NCI-H774 (cell line): ENCODE measurements at regions not wholly inside any gene's neighbourhood (a gene's known extent, or its start where the extent isn't known, plus 50 kb on each side); places are given as distances from the start of the nearest gene placed in this dataset.

Experiments used
- DNase-seq: peaks from one replicate; lab custom pipeline; 2025; lab: John Stamatoyannopoulos, UW

GRCh38 chr16:73569266-73569980 is 521.5 kb upstream of the ZFHX3 start:
- no peak for DNase-seq

- no peak for DNase-seq
Observed at GRCh38 chr16:73568769-73569168, 520.8 kb upstream of the ZFHX3 start.

- no peak for DNase-seq
Observed at GRCh38 chr16:73565925-73566324, 518.0 kb upstream of the ZFHX3 start.

GRCh38 chr16:73565263-73565662 is 517.3 kb upstream of the ZFHX3 start:
- no peak for DNase-seq

- no peak for DNase-seq
Observed at GRCh38 chr16:73563709-73564108, 515.8 kb upstream of the ZFHX3 start.

GRCh38 chr16:73560497-73560896 is 512.6 kb upstream of the ZFHX3 start:
- no peak for DNase-seq

- no peak for DNase-seq
Observed at GRCh38 chr16:73558219-73558618, 510.3 kb upstream of the ZFHX3 start.

- DNase-seq, result no peak
Observed at GRCh38 chr16:73553941-73554660, 506.2 kb upstream of the ZFHX3 start.

GRCh38 chr16:73549984-73550631 is 502.2 kb upstream of the ZFHX3 start:
- no peak for DNase-seq

- no peak for DNase-seq
Observed at GRCh38 chr16:73547552-73548403, 499.9 kb upstream of the ZFHX3 start.

- DNase-seq, result no peak
Observed at GRCh38 chr16:73546341-73546845, 498.5 kb upstream of the ZFHX3 start.

GRCh38 chr16:73545755-73546154 is 497.8 kb upstream of the ZFHX3 start:
- no peak for DNase-seq

- no peak for DNase-seq
Observed at GRCh38 chr16:73545290-73545689, 497.4 kb upstream of the ZFHX3 start.

- no peak for DNase-seq
Observed at GRCh38 chr16:73544826-73545225, 496.9 kb upstream of the ZFHX3 start.

GRCh38 chr16:73543970-73544599 is 496.2 kb upstream of the ZFHX3 start:
- no peak for DNase-seq

GRCh38 chr16:73543331-73543969 is 495.5 kb upstream of the ZFHX3 start:
- DNase-seq, result no peak

- DNase-seq, result no peak
Observed at GRCh38 chr16:73542885-73543284, 495.0 kb upstream of the ZFHX3 start.

GRCh38 chr16:73537921-73538320 is 490.0 kb upstream of the ZFHX3 start:
- DNase-seq, result no peak

- DNase-seq, result no peak
Observed at GRCh38 chr16:73536931-73537330, 489.0 kb upstream of the ZFHX3 start.

GRCh38 chr16:73531021-73531420 is 483.1 kb upstream of the ZFHX3 start:
- DNase-seq, result no peak

GRCh38 chr16:73530529-73530928 is 482.6 kb upstream of the ZFHX3 start:
- no peak for DNase-seq
